ENCODE measurements at regions not wholly inside any gene's neighbourhood (a gene's known extent, or its start where the extent isn't known, plus 50 kb on each side); places are given as distances from the start of the nearest gene placed in this dataset.

DNA sequence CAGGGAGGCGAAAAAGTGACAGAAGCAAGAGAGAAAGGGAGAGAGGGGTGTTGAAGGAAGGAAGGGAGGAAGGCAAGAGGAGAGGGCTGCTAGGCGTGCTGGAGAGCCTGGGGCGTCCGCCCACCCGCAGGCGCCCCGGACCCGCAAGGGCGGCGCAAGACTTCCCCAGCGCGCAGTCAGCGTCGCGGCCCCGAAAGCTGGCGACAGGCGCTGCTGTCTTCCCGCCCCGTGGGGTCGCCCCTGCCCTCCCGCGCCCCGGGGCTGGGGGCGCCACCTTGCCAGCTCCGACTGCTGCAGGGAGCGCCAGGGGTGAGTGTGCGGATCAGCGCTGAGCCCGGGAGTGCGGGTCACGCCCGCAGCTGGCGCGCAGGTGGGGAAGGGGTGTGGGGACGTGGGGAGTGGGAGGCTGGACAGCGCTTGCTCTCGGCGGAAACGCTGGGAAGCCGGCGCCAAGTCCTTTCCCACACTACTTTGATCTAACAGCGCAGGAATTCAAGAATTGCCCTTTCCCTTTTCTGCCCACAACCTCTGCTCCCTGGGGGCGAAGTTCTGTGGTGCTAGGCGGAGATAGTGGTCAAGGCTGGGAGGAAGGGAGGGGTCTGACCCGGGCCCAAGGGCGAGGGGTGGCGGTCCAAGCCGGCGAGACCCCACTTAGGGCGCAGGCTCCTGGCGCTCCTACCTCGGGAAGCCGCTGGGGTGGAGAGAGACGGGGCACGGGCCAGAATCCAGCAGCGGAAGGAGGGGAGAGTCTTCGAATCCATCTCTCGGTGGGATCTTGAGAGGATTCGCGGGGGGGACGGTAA is 266.1 kb downstream of the CGGBP1 start, which contains the start of gene HTR1F (continued):
- TF ChIP-seq, protein P1, sequence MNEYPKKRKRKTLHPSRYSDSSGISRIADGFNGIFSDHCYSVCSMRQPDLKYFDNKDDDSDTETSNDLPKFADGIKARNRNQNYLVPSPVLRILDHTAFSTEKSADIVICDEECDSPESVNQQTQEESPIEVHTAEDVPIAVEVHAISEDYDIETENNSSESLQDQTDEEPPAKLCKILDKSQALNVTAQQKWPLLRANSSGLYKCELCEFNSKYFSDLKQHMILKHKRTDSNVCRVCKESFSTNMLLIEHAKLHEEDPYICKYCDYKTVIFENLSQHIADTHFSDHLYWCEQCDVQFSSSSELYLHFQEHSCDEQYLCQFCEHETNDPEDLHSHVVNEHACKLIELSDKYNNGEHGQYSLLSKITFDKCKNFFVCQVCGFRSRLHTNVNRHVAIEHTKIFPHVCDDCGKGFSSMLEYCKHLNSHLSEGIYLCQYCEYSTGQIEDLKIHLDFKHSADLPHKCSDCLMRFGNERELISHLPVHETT (tag by site-specific recombination; IDR thresholded peaks at IDR 0.05): no peak
- TF ChIP-seq SALL2 (tag by site-specific recombination; IDR thresholded peaks at IDR 0.05; ENCODE audit: borderline replicate concordance) (no peak), ZNF449 (tag by site-specific recombination; IDR thresholded peaks at IDR 0.05) (no peak), ZBTB17 (tag by site-specific recombination; IDR thresholded peaks at IDR 0.05) (peak; percentile 35; the same call in 1 of the 2 replicates), ZNF692 (tag by site-specific recombination; IDR thresholded peaks at IDR 0.05) (no peak), ZNF777 (tag by site-specific recombination; IDR thresholded peaks at IDR 0.05; ENCODE audit: borderline replicate concordance) (peak; percentile 45; the same call in 1 of the 2 replicates), ZNF174 (tag by site-specific recombination; IDR thresholded peaks at IDR 0.05) (no peak), ZIC2 (tag by site-specific recombination; IDR thresholded peaks at IDR 0.05) (peak; percentile 28; the same call in 1 of the 2 replicates), ZFP41 (tag by site-specific recombination; IDR thresholded peaks at IDR 0.05; ENCODE audit: borderline replicate concordance) (no peak), HIC1 (tag by site-specific recombination; IDR thresholded peaks at IDR 0.05) (0 out of 2 replicates have a peak, but pooled peaks have one; percentile 43), SETDB1 (IDR thresholded peaks at IDR 0.05; ENCODE audit: insufficient read length, low read length) (no peak), ZNF2 (tag by site-specific recombination; IDR thresholded peaks at IDR 0.05) (no peak), RBAK (tag by site-specific recombination; IDR thresholded peaks at IDR 0.05) (no peak), ZFHX2 (tag by site-specific recombination; conservative IDR thresholded peaks at IDR 0.05) (peak; percentile 72), GLIS1 (tag by site-specific recombination; IDR thresholded peaks at IDR 0.05) (peak; percentile 70), KLF7 (tag by site-specific recombination; IDR thresholded peaks at IDR 0.05; ENCODE audit: borderline replicate concordance) (no peak), ZNF223 (tag by site-specific recombination; IDR thresholded peaks at IDR 0.05) (no peak)
- TF ChIP-seq, protein P2, sequence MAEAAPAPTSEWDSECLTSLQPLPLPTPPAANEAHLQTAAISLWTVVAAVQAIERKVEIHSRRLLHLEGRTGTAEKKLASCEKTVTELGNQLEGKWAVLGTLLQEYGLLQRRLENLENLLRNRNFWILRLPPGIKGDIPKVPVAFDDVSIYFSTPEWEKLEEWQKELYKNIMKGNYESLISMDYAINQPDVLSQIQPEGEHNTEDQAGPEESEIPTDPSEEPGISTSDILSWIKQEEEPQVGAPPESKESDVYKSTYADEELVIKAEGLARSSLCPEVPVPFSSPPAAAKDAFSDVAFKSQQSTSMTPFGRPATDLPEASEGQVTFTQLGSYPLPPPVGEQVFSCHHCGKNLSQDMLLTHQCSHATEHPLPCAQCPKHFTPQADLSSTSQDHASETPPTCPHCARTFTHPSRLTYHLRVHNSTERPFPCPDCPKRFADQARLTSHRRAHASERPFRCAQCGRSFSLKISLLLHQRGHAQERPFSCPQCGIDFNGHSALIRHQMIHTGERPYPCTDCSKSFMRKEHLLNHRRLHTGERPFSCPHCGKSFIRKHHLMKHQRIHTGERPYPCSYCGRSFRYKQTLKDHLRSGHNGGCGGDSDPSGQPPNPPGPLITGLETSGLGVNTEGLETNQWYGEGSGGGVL (tag by site-specific recombination; IDR thresholded peaks at IDR 0.05): 0 out of 2 replicates have a peak, but pooled peaks have one; percentile 23
- TF ChIP-seq, protein P3, sequence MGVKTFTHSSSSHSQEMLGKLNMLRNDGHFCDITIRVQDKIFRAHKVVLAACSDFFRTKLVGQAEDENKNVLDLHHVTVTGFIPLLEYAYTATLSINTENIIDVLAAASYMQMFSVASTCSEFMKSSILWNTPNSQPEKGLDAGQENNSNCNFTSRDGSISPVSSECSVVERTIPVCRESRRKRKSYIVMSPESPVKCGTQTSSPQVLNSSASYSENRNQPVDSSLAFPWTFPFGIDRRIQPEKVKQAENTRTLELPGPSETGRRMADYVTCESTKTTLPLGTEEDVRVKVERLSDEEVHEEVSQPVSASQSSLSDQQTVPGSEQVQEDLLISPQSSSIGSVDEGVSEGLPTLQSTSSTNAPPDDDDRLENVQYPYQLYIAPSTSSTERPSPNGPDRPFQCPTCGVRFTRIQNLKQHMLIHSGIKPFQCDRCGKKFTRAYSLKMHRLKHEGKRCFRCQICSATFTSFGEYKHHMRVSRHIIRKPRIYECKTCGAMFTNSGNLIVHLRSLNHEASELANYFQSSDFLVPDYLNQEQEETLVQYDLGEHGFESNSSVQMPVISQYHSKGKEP (tag by site-specific recombination; IDR thresholded peaks at IDR 0.05): no peak
- TF ChIP-seq, protein P4, sequence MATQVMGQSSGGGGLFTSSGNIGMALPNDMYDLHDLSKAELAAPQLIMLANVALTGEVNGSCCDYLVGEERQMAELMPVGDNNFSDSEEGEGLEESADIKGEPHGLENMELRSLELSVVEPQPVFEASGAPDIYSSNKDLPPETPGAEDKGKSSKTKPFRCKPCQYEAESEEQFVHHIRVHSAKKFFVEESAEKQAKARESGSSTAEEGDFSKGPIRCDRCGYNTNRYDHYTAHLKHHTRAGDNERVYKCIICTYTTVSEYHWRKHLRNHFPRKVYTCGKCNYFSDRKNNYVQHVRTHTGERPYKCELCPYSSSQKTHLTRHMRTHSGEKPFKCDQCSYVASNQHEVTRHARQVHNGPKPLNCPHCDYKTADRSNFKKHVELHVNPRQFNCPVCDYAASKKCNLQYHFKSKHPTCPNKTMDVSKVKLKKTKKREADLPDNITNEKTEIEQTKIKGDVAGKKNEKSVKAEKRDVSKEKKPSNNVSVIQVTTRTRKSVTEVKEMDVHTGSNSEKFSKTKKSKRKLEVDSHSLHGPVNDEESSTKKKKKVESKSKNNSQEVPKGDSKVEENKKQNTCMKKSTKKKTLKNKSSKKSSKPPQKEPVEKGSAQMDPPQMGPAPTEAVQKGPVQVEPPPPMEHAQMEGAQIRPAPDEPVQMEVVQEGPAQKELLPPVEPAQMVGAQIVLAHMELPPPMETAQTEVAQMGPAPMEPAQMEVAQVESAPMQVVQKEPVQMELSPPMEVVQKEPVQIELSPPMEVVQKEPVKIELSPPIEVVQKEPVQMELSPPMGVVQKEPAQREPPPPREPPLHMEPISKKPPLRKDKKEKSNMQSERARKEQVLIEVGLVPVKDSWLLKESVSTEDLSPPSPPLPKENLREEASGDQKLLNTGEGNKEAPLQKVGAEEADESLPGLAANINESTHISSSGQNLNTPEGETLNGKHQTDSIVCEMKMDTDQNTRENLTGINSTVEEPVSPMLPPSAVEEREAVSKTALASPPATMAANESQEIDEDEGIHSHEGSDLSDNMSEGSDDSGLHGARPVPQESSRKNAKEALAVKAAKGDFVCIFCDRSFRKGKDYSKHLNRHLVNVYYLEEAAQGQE (tag by site-specific recombination; IDR thresholded peaks at IDR 0.05): peak; percentile 83

Data from HEK293 (cell line).